ENCODE measurements at regions not wholly inside any gene's neighbourhood (a gene's known extent, or its start where the extent isn't known, plus 50 kb on each side); places are given as distances from the start of the nearest gene placed in this dataset.

DNA sequence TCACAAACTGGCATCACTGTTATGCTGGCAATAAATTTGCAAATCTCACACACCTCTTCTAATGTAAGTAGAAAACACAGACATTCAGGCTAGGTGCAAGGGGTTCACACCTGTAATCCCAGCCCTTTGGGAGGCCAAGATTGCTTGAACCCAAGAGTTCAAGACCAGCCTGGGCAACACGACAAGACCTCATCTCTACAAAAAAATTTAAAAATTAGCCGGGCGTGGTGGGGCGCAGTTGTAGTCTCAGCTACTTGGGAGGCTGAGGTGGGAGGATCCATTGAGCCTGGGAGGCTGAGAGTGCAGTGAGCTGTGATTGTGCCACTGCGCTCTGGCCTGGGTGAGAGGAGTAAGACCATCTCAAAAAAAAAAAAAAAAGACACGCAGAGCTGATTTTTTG lies 83.1 kb upstream of the ENPP6 start:
- TF ChIP-seq, protein P1, sequence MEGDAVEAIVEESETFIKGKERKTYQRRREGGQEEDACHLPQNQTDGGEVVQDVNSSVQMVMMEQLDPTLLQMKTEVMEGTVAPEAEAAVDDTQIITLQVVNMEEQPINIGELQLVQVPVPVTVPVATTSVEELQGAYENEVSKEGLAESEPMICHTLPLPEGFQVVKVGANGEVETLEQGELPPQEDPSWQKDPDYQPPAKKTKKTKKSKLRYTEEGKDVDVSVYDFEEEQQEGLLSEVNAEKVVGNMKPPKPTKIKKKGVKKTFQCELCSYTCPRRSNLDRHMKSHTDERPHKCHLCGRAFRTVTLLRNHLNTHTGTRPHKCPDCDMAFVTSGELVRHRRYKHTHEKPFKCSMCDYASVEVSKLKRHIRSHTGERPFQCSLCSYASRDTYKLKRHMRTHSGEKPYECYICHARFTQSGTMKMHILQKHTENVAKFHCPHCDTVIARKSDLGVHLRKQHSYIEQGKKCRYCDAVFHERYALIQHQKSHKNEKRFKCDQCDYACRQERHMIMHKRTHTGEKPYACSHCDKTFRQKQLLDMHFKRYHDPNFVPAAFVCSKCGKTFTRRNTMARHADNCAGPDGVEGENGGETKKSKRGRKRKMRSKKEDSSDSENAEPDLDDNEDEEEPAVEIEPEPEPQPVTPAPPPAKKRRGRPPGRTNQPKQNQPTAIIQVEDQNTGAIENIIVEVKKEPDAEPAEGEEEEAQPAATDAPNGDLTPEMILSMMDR (IDR thresholded peaks at IDR 0.05; ENCODE audit: insufficient read depth, low read length, poor library complexity, severe bottlenecking), result no peak
- TF ChIP-seq EZH2phosphoT487 (conservative IDR thresholded peaks at IDR 0.05; ENCODE audit: low read length), result no peak

All from SU-DHL-6 (cell line).